NCI-H2196 (cell line): ENCODE measurements at regions not wholly inside any gene's neighbourhood (a gene's known extent, or its start where the extent isn't known, plus 50 kb on each side); places are given as distances from the start of the nearest gene placed in this dataset.
"Not testable (repeated sequence)": the region's sequence is repeated elsewhere in the genome, so short reads cannot be mapped to it uniquely, and the experiment has no call there.

Experiments used
- DNase-seq: peaks from one replicate; lab custom pipeline; 2025; ENCODE audit not compliant: unreplicated experiment; lab: John Stamatoyannopoulos, UW

DNA sequence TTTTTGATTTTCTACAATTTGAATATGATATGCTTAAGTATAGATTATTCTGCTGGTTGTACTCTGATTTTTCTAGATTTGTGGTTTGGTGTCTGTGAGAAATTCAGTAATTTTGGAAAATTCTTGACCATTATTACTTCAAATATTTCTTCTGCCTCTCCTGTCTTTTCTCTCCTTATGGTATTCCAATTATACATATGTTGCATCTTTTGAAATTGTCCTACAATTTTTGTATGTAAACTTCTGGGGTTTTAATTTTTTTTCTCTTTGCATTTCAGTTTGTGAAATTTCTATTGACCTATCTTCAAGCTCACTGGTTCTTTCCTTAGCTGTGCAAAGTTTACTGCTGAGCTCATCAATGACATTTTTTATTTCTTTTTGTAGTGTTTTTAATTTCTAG, 534.4 kb upstream of the SLC35B3 start:
- no peak for DNase-seq

DNA sequence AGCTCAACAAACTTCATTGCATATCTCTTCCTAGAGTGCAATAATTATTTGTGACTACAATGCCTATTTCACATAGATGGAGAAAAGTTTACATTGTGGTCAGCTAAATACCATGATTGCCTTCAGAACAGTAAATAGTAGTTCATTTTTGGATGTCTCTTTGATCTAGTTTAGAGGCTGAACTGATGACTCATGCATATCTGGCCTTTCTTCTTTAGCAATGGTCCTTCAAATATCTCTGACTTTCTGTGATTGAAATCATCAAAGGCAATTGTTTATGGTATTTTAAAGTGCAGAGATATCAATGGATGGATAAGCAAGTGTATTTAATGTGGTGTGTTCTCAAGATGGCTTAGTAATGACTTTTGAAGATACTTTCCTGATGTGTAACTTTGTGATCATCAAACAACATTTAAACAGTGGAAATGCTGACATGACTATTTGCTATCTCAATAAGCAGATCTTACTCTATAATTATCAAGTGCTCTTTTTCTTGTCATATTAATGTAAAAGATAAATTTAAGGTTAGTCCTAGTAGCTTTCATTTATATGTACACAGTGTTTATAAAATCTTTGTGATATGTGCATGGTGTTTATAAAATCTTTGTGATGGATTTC, 523.7 kb upstream of the SLC35B3 start:
- no peak for DNase-seq

DNA sequence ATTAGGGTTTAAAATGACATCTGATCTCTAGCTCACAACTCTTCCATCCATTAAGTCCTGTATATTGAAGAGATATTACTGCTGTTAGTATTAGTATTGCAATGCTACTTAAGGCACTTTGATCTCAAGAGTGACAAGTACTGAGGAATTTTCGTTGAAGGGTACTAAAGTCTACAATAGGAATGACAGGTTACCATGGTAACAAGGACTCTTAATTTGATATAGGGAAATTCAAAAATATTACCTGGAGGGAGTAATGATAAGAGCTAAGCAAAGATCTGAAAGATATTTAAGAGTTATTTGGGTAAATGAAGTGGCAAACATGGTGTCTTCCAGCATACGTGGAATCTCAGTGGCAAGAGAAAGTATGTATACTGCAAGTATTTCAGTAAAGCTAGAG, 518.0 kb upstream of the SLC35B3 start:
- DNase-seq = no peak

- DNase-seq = no peak
Observed at GRCh38 chr6:8948733-8949132, 513.4 kb upstream of the SLC35B3 start.

DNA sequence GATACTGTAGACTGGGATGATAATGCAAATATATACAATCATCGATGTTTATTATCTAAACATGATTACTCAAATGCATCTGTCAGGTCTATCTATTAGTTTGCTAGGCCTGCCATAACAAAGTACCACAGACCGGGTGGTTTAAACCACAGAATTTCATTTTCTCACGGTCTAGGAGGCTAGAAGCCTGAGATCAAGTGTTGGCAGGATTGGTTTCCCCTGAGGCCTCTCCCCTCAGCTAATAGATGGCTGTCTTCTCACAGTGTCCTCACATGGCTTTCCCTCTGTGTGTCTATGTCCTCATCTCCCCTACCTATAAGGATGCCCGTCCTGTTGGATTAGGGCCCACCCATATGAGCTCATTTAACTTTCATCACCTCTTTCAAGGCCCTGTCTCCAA, 512.6 kb upstream of the SLC35B3 start:
- DNase-seq = no peak

DNA sequence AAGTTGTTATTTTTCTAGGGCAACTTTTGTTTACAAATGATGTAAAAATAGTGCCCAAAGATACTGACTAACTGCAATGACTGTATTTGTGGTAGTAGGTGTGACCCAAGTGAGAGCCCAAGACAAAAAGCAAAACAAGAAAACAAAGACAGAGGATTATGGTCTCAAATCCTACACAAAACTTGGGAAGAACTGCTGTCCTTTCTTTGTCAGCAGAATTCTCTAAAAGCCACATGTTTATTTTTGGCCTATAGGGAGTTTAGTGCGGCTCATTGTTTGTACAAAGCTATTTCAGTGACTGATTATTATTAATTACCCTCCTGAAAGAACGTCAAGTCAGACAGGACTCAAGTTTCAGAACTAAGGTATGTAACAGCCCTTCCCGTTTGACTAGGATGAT, 509.2 kb upstream of the SLC35B3 start:
- DNase-seq = no peak

GRCh38 chr6:8943073-8943472, 507.7 kb upstream of the SLC35B3 start:
- no peak for DNase-seq

- DNase-seq = no peak
Observed at GRCh38 chr6:8941577-8941976, 506.2 kb upstream of the SLC35B3 start.

- DNase-seq = peak; percentile 46
Observed at GRCh38 chr6:8940356-8940755, 505.0 kb upstream of the SLC35B3 start.

DNA sequence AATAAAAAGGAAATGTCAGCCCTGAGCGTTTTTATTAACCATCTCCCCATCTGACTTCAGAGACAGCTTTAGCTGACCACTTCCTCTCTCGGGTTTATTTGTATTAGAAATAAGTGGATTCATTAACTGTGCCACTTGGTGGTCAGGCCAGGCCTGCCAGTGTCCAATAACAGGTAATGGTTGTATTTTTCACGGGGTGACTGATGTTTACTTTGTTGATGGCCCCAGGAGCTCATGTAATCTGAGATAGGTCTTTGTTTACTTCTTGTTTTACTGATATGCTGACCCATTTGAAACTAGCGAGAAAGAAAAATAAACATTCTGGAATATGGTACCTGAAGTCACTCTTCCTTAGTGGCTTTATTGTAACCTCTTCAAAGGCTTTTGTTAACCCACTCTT, 504.3 kb upstream of the SLC35B3 start:
- peak; percentile 88 for DNase-seq

DNA sequence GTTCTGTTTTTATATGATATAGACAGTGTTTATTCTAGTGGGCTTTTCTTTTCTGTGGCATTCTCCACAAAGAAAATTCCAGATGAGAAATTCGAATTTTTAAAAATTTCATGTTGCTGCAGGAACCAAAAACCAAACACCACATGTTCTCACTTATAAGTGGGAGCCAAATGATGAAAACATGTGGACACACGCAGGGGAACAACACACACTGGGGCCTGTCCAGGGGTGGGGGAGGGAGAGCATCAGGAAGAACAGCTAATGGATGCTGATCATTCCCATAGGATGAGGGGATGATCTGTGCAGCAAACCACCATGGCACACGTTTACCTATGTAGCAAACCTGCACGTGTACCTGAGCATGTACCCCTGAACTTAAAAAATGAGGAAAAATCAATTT, 499.0 kb upstream of the SLC35B3 start:
- no peak for DNase-seq

DNA sequence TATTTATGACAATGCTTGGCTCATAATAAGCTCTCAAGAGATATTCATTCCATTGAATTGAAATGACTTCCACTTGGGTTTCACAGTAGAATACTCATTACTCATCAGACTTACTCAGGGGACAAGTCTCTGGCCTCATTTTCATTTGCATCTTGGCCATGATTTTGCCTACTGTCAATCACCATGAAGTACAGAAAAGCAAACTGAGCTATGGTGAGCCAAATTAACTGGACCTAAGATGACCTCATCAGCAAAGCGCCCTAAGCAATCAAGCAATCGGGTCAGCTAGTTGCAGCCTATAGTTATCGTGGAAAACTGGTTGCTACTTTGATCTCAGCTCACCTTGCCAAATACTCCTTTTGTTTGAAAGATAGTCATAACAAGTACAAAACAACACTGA, 494.7 kb upstream of the SLC35B3 start:
- no peak for DNase-seq

DNA sequence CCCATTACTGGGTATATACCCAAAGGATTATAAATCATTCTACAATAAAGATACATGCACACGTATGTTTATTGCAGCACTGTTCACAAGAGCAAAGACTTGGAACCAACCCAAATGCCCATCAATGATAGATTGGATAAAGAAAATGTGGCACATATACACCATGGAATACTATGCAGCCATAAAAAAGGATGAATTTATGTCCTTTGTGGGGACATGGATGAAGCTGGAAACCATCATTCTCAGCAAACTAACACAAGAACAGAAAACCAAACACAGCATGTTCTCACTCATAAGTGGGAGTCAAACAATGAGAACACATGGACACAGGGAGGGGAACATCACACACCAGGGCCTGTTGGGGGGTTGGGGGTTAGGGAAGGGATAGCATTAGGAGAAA, 484.9 kb upstream of the SLC35B3 start:
- DNase-seq = not testable (repeated sequence)

- DNase-seq = no peak
Observed at GRCh38 chr6:8918196-8918595, 482.9 kb upstream of the SLC35B3 start.

DNA sequence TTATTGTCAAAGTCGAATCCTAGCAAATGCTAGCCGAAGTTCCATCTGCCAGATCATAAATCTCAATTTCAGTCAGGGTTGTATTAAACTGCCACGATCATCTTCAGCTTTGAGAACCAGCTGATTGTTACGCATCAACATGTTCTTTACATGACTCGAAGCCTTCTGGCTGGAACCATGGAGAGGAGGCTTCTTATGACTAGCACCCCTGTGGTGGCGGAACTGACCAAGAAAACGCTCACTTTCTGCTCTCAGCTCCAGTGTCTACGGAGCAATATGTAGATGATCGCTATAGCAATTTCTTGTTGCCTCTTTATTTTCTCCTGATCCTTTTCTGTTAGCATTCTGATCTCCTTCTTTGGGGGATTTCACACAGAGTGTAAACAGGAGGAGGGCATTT, 479.4 kb upstream of the SLC35B3 start:
- no peak for DNase-seq

GRCh38 chr6:8908638-8909037, 473.3 kb upstream of the SLC35B3 start:
- DNase-seq = no peak

DNA sequence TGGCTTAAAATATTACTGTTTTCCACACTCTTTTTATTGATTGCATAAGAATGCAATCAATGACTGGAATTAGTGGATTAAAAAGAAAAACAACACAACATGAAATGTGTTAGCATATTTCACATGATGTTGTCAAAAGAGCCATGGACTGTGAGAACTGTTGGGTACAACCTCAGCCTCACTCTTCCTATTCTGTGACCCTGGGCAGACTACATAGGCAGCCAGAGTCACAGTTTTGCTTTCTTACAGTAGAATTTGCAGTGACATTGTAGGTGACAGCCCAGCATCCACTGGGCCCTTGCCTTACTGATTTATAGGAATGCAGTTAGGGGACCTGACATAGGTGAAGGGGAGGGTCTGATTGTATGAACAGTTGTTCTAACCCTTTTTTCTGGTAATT, 471.4 kb upstream of the SLC35B3 start:
- DNase-seq = no peak

DNA sequence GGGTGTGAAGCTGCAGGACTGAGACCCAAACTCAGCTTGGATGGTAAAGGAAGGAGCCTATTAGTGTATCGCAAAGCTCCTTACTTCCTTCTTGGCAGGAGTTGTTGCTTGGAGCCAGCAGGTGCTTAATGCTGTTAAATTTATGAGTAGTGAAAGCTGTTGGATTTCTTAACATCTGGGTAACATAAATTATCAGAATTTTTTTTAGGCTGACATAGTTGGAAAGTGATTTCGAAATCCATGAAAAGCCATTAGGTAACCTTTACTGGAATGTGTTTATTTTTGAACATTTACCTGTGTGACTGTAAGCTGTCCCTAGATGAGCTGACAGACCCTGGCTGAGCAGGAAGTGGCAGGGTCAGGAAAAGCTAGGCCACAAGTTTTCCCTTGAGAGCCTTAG, 470.4 kb upstream of the SLC35B3 start:
- DNase-seq = no peak

- DNase-seq = no peak
Observed at GRCh38 chr6:8904754-8905153, 469.4 kb upstream of the SLC35B3 start.

DNA sequence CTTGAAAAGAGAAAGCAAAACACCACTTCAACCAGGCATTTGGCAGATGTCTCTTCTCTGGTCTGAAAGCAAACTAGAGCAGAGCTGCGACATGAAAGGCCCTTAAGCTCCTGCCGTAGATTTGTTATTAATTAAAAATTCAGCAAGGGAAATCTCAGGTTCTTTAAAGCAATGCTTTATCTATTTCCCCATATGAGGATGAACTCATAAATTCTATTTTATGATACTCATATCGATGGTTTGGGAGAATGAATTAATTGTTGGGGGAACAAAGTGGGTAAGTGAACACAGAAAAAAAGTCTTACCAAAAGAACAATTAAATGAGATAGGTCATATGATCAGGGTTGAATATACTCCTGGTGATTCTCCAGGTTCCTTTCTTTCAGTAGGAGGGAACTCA, 464.7 kb upstream of the SLC35B3 start:
- DNase-seq = peak; percentile 34

DNA sequence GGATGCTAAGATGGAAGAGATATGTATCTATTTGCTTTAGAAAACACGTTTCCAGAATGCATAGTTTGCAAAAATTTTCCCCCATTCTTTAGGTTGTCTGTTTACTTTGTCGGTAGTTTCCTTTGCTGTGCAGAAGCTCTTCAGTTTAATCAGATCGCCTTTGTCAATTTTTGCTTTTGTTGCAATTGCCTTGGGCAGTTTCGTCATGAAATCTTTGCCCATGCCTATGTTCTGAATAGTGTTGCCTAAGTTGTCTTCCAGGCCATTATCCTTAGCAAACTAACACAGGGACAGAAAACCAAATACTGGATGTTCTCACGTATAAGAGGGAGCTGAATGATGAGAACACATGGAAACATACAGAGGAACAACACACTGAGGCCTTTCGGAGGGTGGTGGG, 454.2 kb upstream of the SLC35B3 start:
- no peak for DNase-seq

GRCh38 chr6:8888468-8888867, 453.1 kb upstream of the SLC35B3 start:
- no peak for DNase-seq

GRCh38 chr6:8881663-8882062, 446.3 kb upstream of the SLC35B3 start:
- no peak for DNase-seq

- DNase-seq = no peak
Observed at GRCh38 chr6:8879334-8879733, 444.0 kb upstream of the SLC35B3 start.
